ENCODE measurements at regions not wholly inside any gene's neighbourhood (a gene's known extent, or its start where the extent isn't known, plus 50 kb on each side); places are given as distances from the start of the nearest gene placed in this dataset.

- Histone ChIP-seq H3K4me1 (ENCODE audit: control insufficient read depth, extremely low read depth, insufficient read depth, low read length) (no peaks in the 10 kb centered on the region), H3K27me3 (ENCODE audit: control insufficient read depth in 2 of 2, insufficient read depth in 2 of 2, low read length in 2 of 2) (no peaks in the 10 kb centered on the region), H3K27ac (ENCODE audit: insufficient read depth, low read depth, low read length) (no peak overlapping the region), H3K9ac (replicated peaks; ENCODE audit: extremely low read depth, insufficient read depth, low read length) (no peak overlapping the region), H4K20me1 (replicated peaks; ENCODE audit: control insufficient read depth, extremely low read depth, insufficient read depth, low read length) (no peaks in the 10 kb centered on the region), H3K9me1 (replicated peaks; ENCODE audit: control insufficient read depth, extremely low read depth, insufficient read depth, low read length) (no peaks in the 10 kb centered on the region), H2AFZ (ENCODE audit: low read depth, low read length) (no peak overlapping the region), H3K9me3 (replicated peaks; ENCODE audit: control insufficient read depth, insufficient read depth, low read length) (no peaks in the 10 kb centered on the region), H3K36me3 (ENCODE audit: control insufficient read depth in 2 of 2, extremely low read depth in 1 of 2, insufficient read depth in 2 of 2, low read length in 2 of 2) (no peaks in the 10 kb centered on the region), H3K79me2 (ENCODE audit: control insufficient read depth, insufficient read depth, low read length) (no peaks in the 10 kb centered on the region), H3K4me2 (ENCODE audit: insufficient read depth, low read length) (peak overlapping the region; percentile 47), H3K4me3 (replicated peaks in 1 of 3; ENCODE audit: insufficient read depth in 1 of 3, low read depth in 1 of 3, low read length in 3 of 3) (no peak overlapping the region)
- FAIRE-seq (no peak), DNase-seq (ENCODE audit: low read depth, low spot score) (peak; percentile 78)
- intact Hi-C loops (cut with micrococcal nuclease): loop anchor here (5.0 kb wide), 1 partner anchor 686 kb away; no protein-coding TSS in a partner anchor
- CTCF ChIA-PET: no interaction called here
- POLR2A ChIA-PET: no interaction called here
- dilution Hi-C loops (cut with MboI; ENCODE audit: extremely low pct_ligation_motif_present, low sequenced_read_pairs): no loop called here
- no TSS peak for BruUV-seq (replicated peaks)
- TF ChIP-seq EZH2 (IDR thresholded peaks at IDR 0.05; ENCODE audit: borderline replicate concordance, low read depth, low read length, severe bottlenecking): no peak
- peak; percentile 22 for TF ChIP-seq FOS (IDR thresholded peaks at IDR 0.05; ENCODE audit: borderline replicate concordance, insufficient read depth, low read length)
- peak; percentile 28 for TF ChIP-seq GATA2 (IDR thresholded peaks at IDR 0.05; ENCODE audit: insufficient read depth, insufficient read length, low read depth, low read length)
Measured at GRCh38 chr18:41121116-41121826, 833.8 kb upstream of the PIK3C3 start.

GRCh38 chr18:41119031-41119430 lies 836.0 kb upstream of the PIK3C3 start:
- no peaks in the 10 kb centered on the region for H3K9me3 ChIP-seq (replicated peaks; ENCODE audit: control insufficient read depth, insufficient read depth, low read length)
- no peaks in the 10 kb centered on the region for H3K9me1 ChIP-seq (replicated peaks; ENCODE audit: control insufficient read depth, extremely low read depth, insufficient read depth, low read length)
- H3K79me2 ChIP-seq (ENCODE audit: control insufficient read depth, insufficient read depth, low read length): no peaks in the 10 kb centered on the region
- no TSS peak for BruUV-seq (replicated peaks)
- no peaks in the 10 kb centered on the region for H3K4me1 ChIP-seq (ENCODE audit: control insufficient read depth, extremely low read depth, insufficient read depth, low read length)
- no peak overlapping the region for H3K27ac ChIP-seq (ENCODE audit: insufficient read depth, low read depth, low read length)
- H3K9ac ChIP-seq (replicated peaks; ENCODE audit: extremely low read depth, insufficient read depth, low read length): no peak overlapping the region
- CTCF ChIA-PET: no interaction called here
- no peak for DNase-seq (ENCODE audit: low read depth, low spot score)
- POLR2A ChIA-PET: no interaction called here
- H3K36me3 ChIP-seq (ENCODE audit: control insufficient read depth in 2 of 2, extremely low read depth in 1 of 2, insufficient read depth in 2 of 2, low read length in 2 of 2): no peaks in the 10 kb centered on the region
- H4K20me1 ChIP-seq (replicated peaks; ENCODE audit: control insufficient read depth, extremely low read depth, insufficient read depth, low read length): no peaks in the 10 kb centered on the region
- no peak overlapping the region for H3K4me2 ChIP-seq (ENCODE audit: insufficient read depth, low read length)
- H3K27me3 ChIP-seq (ENCODE audit: control insufficient read depth in 2 of 2, insufficient read depth in 2 of 2, low read length in 2 of 2): no peaks in the 10 kb centered on the region
- dilution Hi-C loops (cut with MboI; ENCODE audit: extremely low pct_ligation_motif_present, low sequenced_read_pairs) (no loop called here), intact Hi-C loops (cut with micrococcal nuclease) (no loop called here)
- no peak overlapping the region for H3K4me3 ChIP-seq (replicated peaks in 1 of 3; ENCODE audit: insufficient read depth in 1 of 3, low read depth in 1 of 3, low read length in 3 of 3)
- H2AFZ ChIP-seq (ENCODE audit: low read depth, low read length): no peak overlapping the region
- TF ChIP-seq FOS (IDR thresholded peaks at IDR 0.05; ENCODE audit: borderline replicate concordance, insufficient read depth, low read length): no peak
- TF ChIP-seq CTCF (IDR thresholded peaks at IDR 0.05; ENCODE audit: extremely low read depth in 1 of 2, insufficient read depth in 1 of 2, low read depth in 1 of 2, low read length in 2 of 2): no peak
- FAIRE-seq: no peak

All from endothelial cell of umbilical vein (primary cell).